HG02678 (cell line): ENCODE measurements at regions not wholly inside any gene's neighbourhood (a gene's known extent, or its start where the extent isn't known, plus 50 kb on each side); places are given as distances from the start of the nearest gene placed in this dataset.
"Not testable (repeated sequence)": the region's sequence is repeated elsewhere in the genome, so short reads cannot be mapped to it uniquely, and the experiment has no call there.

Source experiments
- ATAC-seq: cut with Tn5 transposase; IDR thresholded peaks from one replicate; pipeline ENCODE4 v1.9.1; 2021; ENCODE audit warnings: mild to moderate bottlenecking, moderate library complexity; ENCODE audit not compliant: unreplicated experiment

DNA sequence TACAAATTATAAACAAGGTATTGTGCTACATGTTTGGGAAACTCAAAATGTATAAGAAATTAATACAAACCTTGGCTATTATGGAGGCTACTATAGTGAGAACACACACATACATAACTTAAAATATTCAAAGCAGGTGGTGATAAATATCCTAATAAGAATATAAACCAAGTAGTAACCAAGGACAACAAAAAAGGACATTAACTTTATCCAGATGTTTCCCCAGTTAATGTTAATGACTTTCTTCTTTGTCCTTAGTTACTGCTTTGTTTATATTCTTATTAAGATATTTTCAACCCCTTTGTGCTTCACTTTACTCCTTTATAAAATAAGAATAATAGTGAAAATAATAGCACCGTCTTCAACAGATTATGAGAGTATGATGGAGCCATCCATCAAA lies 241.6 kb downstream of the CALCRL start:
- ATAC-seq: no peak

DNA sequence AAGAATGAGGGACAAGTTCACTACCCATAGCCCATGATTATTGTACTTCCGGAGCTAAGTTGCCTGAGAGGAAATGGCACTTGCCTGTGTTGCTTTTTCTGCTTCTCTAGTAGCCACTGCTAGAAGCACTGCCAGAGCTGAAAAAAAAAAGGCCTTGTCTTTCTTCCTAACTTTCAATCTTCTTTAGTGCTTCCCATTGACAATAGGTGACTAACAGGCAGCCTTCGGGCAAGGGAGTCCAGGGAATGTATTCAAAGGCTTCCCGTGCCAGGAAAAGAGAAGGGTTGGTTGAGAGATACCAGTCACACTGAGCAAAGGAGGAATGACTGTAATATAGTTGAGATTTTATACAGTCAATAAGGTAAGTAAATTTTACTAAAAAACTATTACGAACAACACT lies 242.0 kb downstream of the CALCRL start:
- ATAC-seq: no peak

DNA sequence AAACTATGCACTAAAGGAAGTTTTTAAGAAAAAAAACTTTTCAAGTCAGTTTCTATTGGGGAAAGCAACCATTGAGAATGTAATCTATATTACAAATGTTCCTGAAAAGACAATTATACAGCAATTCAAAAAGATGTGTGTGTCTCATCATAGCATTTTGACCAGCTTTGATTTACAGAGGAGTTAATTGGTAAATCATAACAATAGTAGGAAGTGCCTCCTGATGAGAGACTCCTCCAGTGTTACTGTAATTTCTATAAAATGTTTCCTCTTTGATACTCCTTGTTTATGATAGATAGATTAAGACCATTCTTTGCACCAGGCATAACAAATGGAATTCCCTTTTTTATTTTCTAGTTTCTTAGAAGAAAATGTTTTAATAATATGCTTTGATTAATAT lies 249.9 kb downstream of the CALCRL start:
- ATAC-seq: no peak

DNA sequence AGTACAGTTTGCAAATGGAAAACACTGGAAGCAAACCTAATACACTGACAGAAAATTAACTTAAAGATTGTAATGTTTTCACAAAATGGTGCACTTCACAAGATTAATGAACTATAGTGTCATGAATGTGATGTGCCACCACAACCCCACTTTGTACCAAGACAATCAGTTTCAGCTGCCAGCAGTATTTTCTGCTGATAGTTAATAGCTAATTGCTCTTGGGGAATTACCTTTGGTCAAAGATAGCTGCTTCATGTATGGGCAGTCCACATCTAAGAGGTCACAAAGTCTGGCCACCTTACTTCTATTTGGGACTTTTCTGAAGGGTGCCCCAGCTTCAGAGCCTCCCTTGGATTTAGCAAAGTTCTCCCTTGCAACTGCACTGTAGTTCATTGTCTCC lies 254.0 kb downstream of the CALCRL start:
- ATAC-seq: no peak

DNA sequence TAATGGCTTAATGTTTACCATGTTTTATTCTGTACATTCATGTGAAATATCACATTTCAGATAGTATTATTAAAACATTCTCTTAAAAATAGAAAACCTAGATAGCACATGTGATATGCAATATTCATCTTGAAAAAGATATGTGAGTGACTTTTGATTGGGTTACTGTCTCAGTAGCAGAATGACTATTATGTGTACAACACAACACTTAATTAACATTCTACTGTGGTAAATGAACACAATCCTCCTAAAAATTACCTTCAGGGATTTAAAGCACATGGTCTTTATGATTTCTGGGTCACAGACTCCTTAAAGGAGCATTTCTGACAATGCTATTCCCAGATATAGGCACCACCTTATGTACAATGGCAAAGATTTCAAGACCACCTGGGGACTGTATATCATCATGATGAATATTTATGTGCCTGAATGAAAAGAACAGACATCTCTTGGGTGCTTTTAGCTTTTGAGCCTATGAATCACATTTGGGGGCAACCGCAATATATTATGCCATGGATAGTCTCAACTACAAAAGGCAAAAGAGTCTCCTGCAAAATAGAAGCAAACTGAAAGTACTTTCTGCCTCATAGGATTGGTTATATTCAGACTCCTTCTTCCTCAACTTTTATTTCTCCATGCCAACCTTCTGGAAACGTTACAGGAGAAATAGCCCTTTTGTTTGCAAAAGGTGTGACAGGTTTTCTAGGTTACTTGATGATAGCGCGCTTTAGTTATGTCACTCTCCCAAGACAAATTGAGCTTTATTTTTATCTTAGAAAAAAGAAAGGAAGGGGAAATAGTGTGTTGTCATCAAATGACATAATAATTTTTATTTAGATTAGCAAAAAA lies 259.0 kb downstream of the CALCRL start:
- no peak for ATAC-seq

- no peak for ATAC-seq
Measured at GRCh38 chr2:187187519-187187918, 260.5 kb downstream of the CALCRL start.

DNA sequence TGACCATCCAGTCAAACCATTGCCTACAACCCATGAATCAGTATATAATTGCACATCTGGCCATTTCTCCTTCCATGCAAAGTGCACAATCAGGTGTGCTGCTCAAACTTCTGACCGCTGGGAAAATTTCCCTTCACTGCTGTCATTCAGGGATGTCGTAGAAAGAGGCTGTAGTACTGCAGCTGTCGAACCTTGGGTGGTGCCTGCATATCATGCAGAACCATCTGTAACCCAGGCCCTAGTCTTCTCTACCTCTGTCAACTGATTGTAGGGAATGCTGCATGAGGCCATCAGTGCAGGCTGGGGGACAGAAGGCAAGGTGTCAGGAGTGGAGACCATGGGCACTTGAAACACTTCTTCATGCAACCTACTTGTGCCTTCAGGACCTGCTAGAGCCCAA lies 267.5 kb downstream of the CALCRL start:
- ATAC-seq: no peak

DNA sequence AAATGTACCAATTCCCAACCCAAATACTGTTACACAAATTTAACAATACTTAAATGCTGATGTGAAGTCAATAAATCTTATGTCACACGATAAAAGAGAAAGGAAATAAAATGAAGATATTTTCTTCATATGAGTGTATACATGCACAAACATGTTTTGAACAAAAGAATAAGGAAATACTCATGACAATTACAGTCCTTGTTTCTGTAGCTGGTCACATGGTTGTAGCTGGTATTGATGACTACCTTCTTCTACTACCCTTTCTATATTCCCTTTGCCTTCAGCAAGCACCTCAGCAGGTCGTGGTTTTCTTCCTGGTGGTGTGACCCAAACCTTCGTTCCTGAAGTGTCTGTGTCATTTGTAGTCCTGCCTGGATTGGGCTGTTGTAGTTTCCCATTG lies 269.2 kb downstream of the CALCRL start:
- ATAC-seq: not testable (repeated sequence)

DNA sequence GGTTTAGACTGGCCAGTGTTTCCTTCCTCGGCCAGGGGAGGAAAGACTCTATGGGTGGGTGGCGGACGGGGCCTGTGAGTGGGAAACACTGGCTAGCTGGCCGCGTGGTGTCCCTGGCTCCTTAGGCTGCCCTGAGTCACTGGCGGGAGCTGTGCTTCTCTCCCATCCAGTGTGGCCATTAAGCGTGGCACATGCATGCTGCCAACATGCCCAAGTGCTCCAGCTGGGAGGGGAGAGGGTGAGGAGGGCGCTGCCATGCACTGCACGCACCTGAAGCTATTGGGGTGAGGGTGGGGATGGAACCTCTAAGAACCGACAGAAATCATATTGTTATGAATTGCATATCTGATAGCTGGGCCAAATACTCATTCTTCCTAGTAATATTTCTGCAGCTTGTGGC lies 270.8 kb downstream of the CALCRL start:
- no peak for ATAC-seq

DNA sequence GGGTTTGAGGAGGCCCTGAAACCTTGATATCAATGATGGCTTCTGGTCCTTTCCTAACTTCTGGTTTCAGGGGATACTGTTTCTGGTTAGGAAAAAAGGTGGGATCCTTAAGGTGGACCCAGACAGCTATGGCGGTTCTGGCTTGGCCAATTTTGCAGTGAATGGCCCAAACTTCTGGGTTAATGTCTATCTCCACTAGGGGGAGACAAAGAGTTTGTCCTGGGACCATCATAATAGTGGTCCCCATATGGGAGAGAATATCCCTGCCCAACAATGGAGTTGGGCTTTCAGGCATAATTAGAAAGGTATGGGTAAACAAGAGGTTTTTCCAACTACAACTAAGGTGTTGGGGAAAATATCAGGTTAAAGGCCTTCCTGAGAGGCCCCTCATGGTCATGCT lies 273.5 kb downstream of the CALCRL start:
- ATAC-seq: no peak

GRCh38 chr2:187171318-187171717 lies 276.7 kb downstream of the CALCRL start:
- no peak for ATAC-seq

DNA sequence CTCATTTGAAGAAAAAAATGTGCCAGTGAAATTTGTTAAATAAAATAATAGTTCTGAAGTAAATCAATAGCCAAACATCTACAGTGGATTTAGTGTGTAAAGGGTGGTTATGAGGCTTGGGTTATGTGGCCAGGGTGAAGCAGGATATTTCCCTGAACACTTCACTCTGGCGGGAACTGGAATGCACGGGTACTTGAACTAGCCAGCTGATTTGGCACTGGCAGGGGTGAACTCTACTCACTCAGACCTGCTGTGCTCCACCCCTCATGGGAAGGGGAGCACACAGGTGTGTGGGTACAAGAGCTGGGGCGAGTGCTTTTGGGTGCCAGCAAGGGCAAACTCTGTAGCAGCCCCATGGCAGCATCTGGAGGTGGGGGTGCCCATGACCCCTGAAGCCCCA lies 278.2 kb downstream of the CALCRL start:
- ATAC-seq: no peak

DNA sequence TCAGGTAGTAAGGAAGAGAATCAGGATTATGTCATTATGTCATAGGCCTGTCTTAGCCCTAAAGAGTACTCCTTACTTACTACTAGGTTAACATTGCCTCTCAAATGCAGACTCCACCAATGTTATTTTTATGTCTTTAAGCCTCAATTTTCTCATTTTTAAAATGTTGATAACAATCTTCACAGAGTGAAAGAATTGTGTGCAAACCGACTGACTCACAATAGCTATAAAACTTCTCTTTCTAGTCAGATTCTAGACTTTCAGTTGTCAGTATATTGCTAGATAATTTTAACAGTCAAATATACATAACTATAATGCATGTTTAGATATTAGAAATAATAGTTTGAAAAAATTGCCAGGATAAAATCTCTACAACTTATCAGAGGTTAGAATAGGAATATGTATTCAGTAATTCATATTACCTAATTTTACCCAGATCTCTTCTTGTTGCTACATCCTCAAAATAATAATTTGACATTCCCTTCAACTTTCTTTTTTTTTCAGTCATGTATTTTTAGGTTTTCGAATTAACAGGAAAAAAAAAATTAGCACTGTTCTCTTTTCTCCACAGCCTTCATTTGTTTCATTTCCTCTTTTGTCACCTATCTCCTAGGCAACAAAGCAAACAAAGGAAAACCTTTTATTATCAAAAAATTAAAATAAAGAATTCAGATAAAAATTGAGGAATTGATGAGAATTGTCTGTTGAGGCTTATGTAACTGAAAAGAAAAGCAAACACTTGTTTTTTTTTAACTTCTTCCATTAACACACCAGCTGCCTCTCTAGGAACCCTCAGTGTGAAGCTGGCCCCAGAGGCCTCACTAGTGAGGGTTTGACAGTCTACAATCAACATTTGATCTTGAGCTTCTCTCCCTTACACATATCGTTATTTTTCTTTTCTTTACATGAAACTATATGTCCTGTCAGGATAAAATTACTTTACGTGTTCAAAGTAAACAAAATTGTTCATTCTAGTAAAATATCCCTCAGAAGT lies 279.0 kb downstream of the CALCRL start:
- ATAC-seq: peak; percentile 63

GRCh38 chr2:187167491-187167890 lies 280.6 kb downstream of the CALCRL start:
- ATAC-seq: no peak

- ATAC-seq: no peak
Measured at GRCh38 chr2:187165936-187166610, 282.0 kb downstream of the CALCRL start.

GRCh38 chr2:187158452-187158851 lies 289.6 kb downstream of the CALCRL start:
- no peak for ATAC-seq

DNA sequence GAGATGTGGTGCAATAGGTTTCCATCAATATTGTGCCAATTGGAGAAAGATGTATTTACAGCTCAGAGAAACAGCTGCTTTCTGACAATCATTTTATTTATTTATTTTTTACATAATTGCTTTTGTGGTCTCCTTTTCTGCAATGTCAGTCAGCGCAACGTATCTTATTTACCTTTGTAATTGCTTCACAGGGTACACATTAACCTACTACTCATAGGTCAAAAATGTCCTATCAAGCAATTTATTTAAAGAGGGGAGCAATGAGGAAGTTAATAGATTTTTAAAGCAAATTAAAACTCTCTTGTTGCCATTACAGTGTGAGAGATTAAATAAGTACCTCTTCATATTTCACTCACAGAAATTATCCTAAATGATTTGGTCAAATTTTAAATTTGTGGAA lies 291.0 kb downstream of the CALCRL start:
- no peak for ATAC-seq

DNA sequence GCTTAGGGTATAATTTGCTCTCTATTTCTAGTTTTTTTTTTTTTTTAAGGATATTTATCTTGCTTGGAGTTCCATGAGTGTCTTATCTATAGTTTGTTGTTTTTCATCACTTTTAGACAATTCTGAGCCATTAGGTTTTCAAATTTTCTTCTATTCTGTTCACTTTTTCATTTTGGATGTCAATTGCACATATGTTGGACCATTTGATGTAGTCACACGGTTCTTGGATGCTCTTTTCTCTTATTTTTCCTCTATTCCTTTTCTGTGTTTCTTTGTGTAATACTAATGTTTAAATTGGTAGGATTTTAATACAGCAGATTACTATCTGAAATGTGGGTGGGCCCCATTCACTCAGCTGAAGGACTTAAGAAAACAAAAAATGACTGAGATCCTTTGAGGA lies 292.6 kb downstream of the CALCRL start:
- ATAC-seq: no peak

DNA sequence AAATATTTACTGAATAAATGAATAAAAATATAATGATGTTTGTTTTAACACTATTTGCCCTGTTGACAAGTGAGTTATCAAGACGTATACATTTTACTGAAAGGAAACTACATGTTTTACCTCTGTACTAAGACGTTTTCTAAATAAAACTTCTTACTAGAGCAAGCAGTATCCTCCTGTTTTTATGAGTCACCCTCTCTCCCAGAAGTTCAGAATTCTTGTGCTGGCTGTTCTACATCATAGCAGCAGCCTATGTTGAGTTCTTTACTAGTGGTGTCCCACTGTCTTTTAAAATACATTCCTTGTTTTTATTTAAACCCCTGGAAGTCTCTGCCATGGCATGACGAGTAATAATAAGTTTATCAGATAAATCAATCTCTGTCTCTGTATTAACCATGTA lies 297.4 kb downstream of the CALCRL start:
- ATAC-seq: no peak

- ATAC-seq: no peak
Measured at GRCh38 chr2:187148059-187148714, 299.2 kb upstream of the ZSWIM2 start.

GRCh38 chr2:187143537-187143936 lies 294.6 kb upstream of the ZSWIM2 start:
- no peak for ATAC-seq
